SK-N-SH (cell line): ENCODE measurements at regions not wholly inside any gene's neighbourhood (a gene's known extent, or its start where the extent isn't known, plus 50 kb on each side); places are given as distances from the start of the nearest gene placed in this dataset.

Source experiments
- CTCF ChIA-PET: fragments of 300-600, 350-600 bp; formaldehyde crosslinking; extraction: SDS; loops from one replicate; lab custom pipeline; 2021; lab: Yijun Ruan, JAX
- POLR2A ChIA-PET: fragments of 350-600 bp; sonication (Branson Sonifier 250); formaldehyde crosslinking; extraction: SDS; loops from one replicate; lab custom pipeline; 2020; ENCODE audit warnings: antibody characterized with exemption, inconsistent platforms; lab: Yijun Ruan, JAX
- DNase-seq: peaks from one replicate; pipeline ENCODE4 v3.0.0; 2012
- H2AFZ ChIP-seq: fragments of 200-600 bp; sonication (generic); 2 replicates; pipeline ENCODE4 v1.8.1; 2016; ENCODE audit warnings: antibody characterized with exemption, mild to moderate bottlenecking, low read depth
- H3F3A ChIP-seq: fragments of 200-600 bp; sonication (generic); replicated peaks from 2 replicates; pipeline ENCODE3; 2016; ENCODE audit warnings: antibody characterized with exemption, mild to moderate bottlenecking; ENCODE audit not compliant: insufficient read depth
- H3K27ac ChIP-seq, 2 experiments: fragments of 200-500 bp in 1 of 2; fragments of 200-600 bp in 1 of 2; sonication (Bioruptor generic) in 1 of 2; sonication (generic), shearing (Covaris generic) in 1 of 2; 2 replicates each; pipeline versions ENCODE4 v1.5.1 to v1.6.1; 2014 to 2016; ENCODE audit warnings: low read depth in 2 of 2, inconsistent platforms in 1 of 2, low read length in 1 of 2, mild to moderate bottlenecking in 1 of 2, mixed read lengths in 1 of 2
- H3K27me3 ChIP-seq: fragments of 200-600 bp; sonication (generic), shearing (Covaris generic); 2 replicates; pipeline ENCODE4 v1.6.1; 2016; ENCODE audit warnings: mixed run types; ENCODE audit not compliant: insufficient read depth
- H3K36me3 ChIP-seq, 2 experiments: fragments of 200-500 bp in 1 of 2; fragments of 200-600 bp in 1 of 2; sonication (Bioruptor generic) in 1 of 2; sonication (generic) in 1 of 2; replicated peaks in 1 of 2; 2 replicates each; pipeline versions ENCODE3 to v1.5.1; 2014 to 2016; ENCODE audit warnings: low read length in 1 of 2, mild to moderate bottlenecking in 1 of 2; ENCODE audit not compliant: insufficient read depth in 2 of 2, control insufficient read depth in 1 of 2
- H3K4me1 ChIP-seq, 2 experiments: fragments of 200-500 bp in 1 of 2; fragments of 200-600 bp in 1 of 2; sonication (Bioruptor generic) in 1 of 2; sonication (generic), shearing (Covaris generic) in 1 of 2; 2 replicates each; pipeline versions ENCODE4 v1.5.1 to v1.6.1; 2014 to 2016; ENCODE audit warnings: low read depth in 1 of 2, low read length in 1 of 2, mixed run types in 1 of 2; ENCODE audit not compliant: insufficient read depth in 2 of 2, control insufficient read depth in 1 of 2
- H3K4me2 ChIP-seq: fragments of 200-600 bp; sonication (generic), shearing (Covaris generic); 2 replicates; pipeline ENCODE4 v1.6.1; 2017; ENCODE audit warnings: mixed run types
- H3K4me3 ChIP-seq, 2 experiments: fragments of 200-500 bp in 1 of 2; fragments of 200-600 bp in 1 of 2; sonication (Bioruptor generic) in 1 of 2; sonication (generic), shearing (Covaris generic) in 1 of 2; 2 replicates each; pipeline versions ENCODE4 v1.5.1 to v1.8.1; 2014 to 2016; ENCODE audit warnings: low read depth in 2 of 2, inconsistent platforms in 1 of 2, low read length in 1 of 2, mild to moderate bottlenecking in 1 of 2, mixed read lengths in 1 of 2, moderate library complexity in 1 of 2
- H3K79me2 ChIP-seq: fragments of 200-600 bp; sonication (generic); 2 replicates; pipeline ENCODE4 v1.8.1; 2017; ENCODE audit warnings: mild to moderate bottlenecking; ENCODE audit not compliant: insufficient read depth
- H3K9ac ChIP-seq: fragments of 200-600 bp; sonication (generic); 2 replicates; pipeline ENCODE4 v1.6.1; 2017; ENCODE audit warnings: mixed run types
- H3K9me2 ChIP-seq: fragments of 200-600 bp; sonication (generic); 2 replicates; pipeline ENCODE4 v1.6.1; 2017; ENCODE audit warnings: mixed run types
- H3K9me3 ChIP-seq: fragments of 200-600 bp; sonication (generic); 2 replicates; pipeline ENCODE4 v1.6.1; 2017; ENCODE audit warnings: mixed run types, mild to moderate bottlenecking, moderate library complexity
- H4K20me1 ChIP-seq: fragments of 200-600 bp; sonication (generic); 2 replicates; pipeline ENCODE4 v1.6.1; 2017; ENCODE audit warnings: mild to moderate bottlenecking, mixed run types; ENCODE audit not compliant: insufficient read depth
- CHD2 ChIP-seq: fragments of 150-350 bp; IDR thresholded peaks from 2 replicates; pipeline ENCODE4 v1.6.1; 2018; ENCODE audit warnings: low read length; ENCODE audit not compliant: partially characterized antibody
- EP300 ChIP-seq, 2 experiments: IDR thresholded peaks; 2 replicates each; pipeline versions ENCODE4 v1.4.0 to v1.6.1; 2012; ENCODE audit warnings: borderline replicate concordance in 1 of 2, low read depth in 1 of 2, low read length in 1 of 2
- EZH2phosphoT487 ChIP-seq: fragments of 200-600 bp; sonication (generic); IDR thresholded peaks from 2 replicates; pipeline ENCODE4 v1.6.1; 2017; ENCODE audit warnings: low read depth, mixed run types, mild to moderate bottlenecking, antibody characterized with exemption, moderate library complexity, borderline replicate concordance
- FOXJ3 ChIP-seq: sonication (generic); formaldehyde crosslinking; IDR thresholded peaks from 2 replicates; pipeline ENCODE4 v1.5.1; 2020; ENCODE audit warnings: mild to moderate bottlenecking, missing genetic modification reagents
- FOXM1 ChIP-seq: IDR thresholded peaks from 2 replicates; pipeline ENCODE4 v1.4.0; 2012; ENCODE audit warnings: low read depth, mild to moderate bottlenecking
- GABPA ChIP-seq: IDR thresholded peaks from 2 replicates; pipeline ENCODE4 v1.4.0; 2012; ENCODE audit warnings: low read depth, mild to moderate bottlenecking
- GATA2 ChIP-seq: sonication (generic); formaldehyde crosslinking; IDR thresholded peaks from 2 replicates; pipeline ENCODE4 v1.5.0; 2020; ENCODE audit warnings: mild to moderate bottlenecking, missing genetic modification reagents
- IRF3 ChIP-seq: fragments of 150-350 bp; IDR thresholded peaks from 2 replicates; pipeline ENCODE4 v1.6.1; 2016; ENCODE audit warnings: mild to moderate bottlenecking, low read depth, low read length
- NFIC ChIP-seq: IDR thresholded peaks from 2 replicates; pipeline ENCODE4 v1.4.0; 2012; ENCODE audit warnings: borderline replicate concordance
- RAD21 ChIP-seq: IDR thresholded peaks from 2 replicates; pipeline ENCODE4 v1.6.1; 2012; ENCODE audit warnings: mild to moderate bottlenecking, low read length
- RCOR1 ChIP-seq: fragments of 150-350 bp; IDR thresholded peaks from 2 replicates; pipeline ENCODE4 v1.6.1; 2017; ENCODE audit warnings: antibody characterized with exemption, low read length
- RFX5 ChIP-seq: IDR thresholded peaks from 2 replicates; pipeline ENCODE4 v1.6.1; 2012; ENCODE audit warnings: mild to moderate bottlenecking, improper control_type of control experiment, low read length
- TCF12 ChIP-seq: IDR thresholded peaks from 2 replicates; pipeline ENCODE4 v1.4.0; 2012
- TEAD4 ChIP-seq: IDR thresholded peaks from 2 replicates; pipeline ENCODE4 v1.4.0; 2012; ENCODE audit warnings: mild to moderate bottlenecking, borderline replicate concordance; ENCODE audit not compliant: insufficient read depth
- USF1 ChIP-seq: IDR thresholded peaks from 2 replicates; pipeline ENCODE4 v1.4.0; 2012; ENCODE audit warnings: low read depth, borderline replicate concordance
- YY1 ChIP-seq: IDR thresholded peaks from 2 replicates; pipeline ENCODE4 v1.4.0; 2012; ENCODE audit warnings: low read depth, mild to moderate bottlenecking
- WGBS: methylation state at CpG from one replicate; pipeline ENCODE4 v1.1.6; 2017; ENCODE audit warnings: low lambda C conversion rate; 5-methylcytosine and 5-hydroxymethylcytosine counted together

- Histone ChIP-seq H3K9me2 (no peaks in the 10 kb centered on the region), H3K4me1 (peaks cover 0 to 14% of the 10 kb centered on the region in 2 experiments; a peak in 2 of 4 replicates), H2AFZ (no peak overlapping the region), H3K9me3 (no peaks in the 10 kb centered on the region), H3K4me2 (no peak overlapping the region), H3K27me3 (peaks cover 8% of the 10 kb centered on the region; the same call in 1 of the 2 replicates), H3K4me3 (no peak overlapping the region), H3K27ac (peak overlapping the region in 1 of 2 experiments; percentile 79; a peak in 2 of 4 replicates), H4K20me1 (no peaks in the 10 kb centered on the region), H3K79me2 (no peaks in the 10 kb centered on the region), H3K9ac (no peak overlapping the region), H3K36me3 (no peaks in the 10 kb centered on the region)
- POLR2A ChIA-PET = no interaction called here
- CTCF ChIA-PET = interaction anchor here (0.9 to 1.5 kb wide), 3 partner anchors 72 to 131 kb away, joined by 3 to 4 read pairs (median 3); no protein-coding TSS in a partner anchor
- DNase-seq = no peak
- WGBS = 46% methylated on average over 3 of the region's 3 CpGs
- TF ChIP-seq IRF3 = no peak
- TF ChIP-seq FOXJ3 = no peak
- no peak for TF ChIP-seq CHD2
- TF ChIP-seq YY1 = no peak
- TF ChIP-seq NFIC = no peak
- TF ChIP-seq FOXM1 = no peak
- TF ChIP-seq RCOR1 = no peak
- no peak for TF ChIP-seq USF1
- TF ChIP-seq RAD21 = no peak
- TF ChIP-seq GABPA = no peak
- TF ChIP-seq RFX5 = no peak
- TF ChIP-seq EZH2phosphoT487 = no peak
- TF ChIP-seq, all 33 proteins: peak for 0
- no peaks in the 10 kb centered on the region for H3F3A ChIP-seq
Observed at GRCh38 chr11:123378096-123378495, 52.0 kb upstream of the GRAMD1B start.

GRCh38 chr11:123377355-123377754 is 52.7 kb upstream of the GRAMD1B start:
- no peaks in the 10 kb centered on the region for H3K36me3 ChIP-seq
- CTCF ChIA-PET = interaction anchor here (0.9 to 2.0 kb wide), 4 partner anchors 30 to 130 kb away, joined by 3 to 6 read pairs (median 4); no protein-coding TSS in a partner anchor
- H3K9me3 ChIP-seq = no peaks in the 10 kb centered on the region
- H4K20me1 ChIP-seq = no peaks in the 10 kb centered on the region
- WGBS = 29% methylated on average over 5 of the region's 5 CpGs
- no peak overlapping the region for H3K4me2 ChIP-seq
- no peaks in the 10 kb centered on the region for H3K79me2 ChIP-seq
- no peak overlapping the region for H3K9ac ChIP-seq
- H3K4me1 ChIP-seq = peaks cover 0 to 15% of the 10 kb centered on the region in 2 experiments; a peak in 2 of 4 replicates
- POLR2A ChIA-PET = no interaction called here
- TF ChIP-seq RAD21 (0 out of 2 replicates have a peak, but pooled peaks have one; percentile 16), CHD2 (peak; percentile 29), EP300 (IDR thresholded peaks at IDR 0.05; ENCODE audit: borderline replicate concordance in 1 of 2, low read depth in 1 of 2, low read length in 1 of 2) (peak in 1 of 2 experiments; percentile 62; a peak in 2 of 4 replicates), FOXJ3 (peak; percentile 78), RCOR1 (0 out of 2 replicates have a peak, but pooled peaks have one; percentile 27), NFIC (no peak), FOXM1 (no peak), TEAD4 (no peak), GATA2 (CRISPR knock-in tag) (peak; percentile 55), TCF12 (peak; percentile 14; the same call in 1 of the 2 replicates)
- H3F3A ChIP-seq = no peaks in the 10 kb centered on the region
- H3K27me3 ChIP-seq = peaks cover 8% of the 10 kb centered on the region; the same call in 1 of the 2 replicates
- H3K4me3 ChIP-seq = no peak overlapping the region
- no peak overlapping the region for H2AFZ ChIP-seq
- no peaks in the 10 kb centered on the region for H3K9me2 ChIP-seq
- peak; percentile 70 for DNase-seq
- peak overlapping the region in 1 of 2 experiments; percentile 79; a peak in 2 of 4 replicates for H3K27ac ChIP-seq
